Endothelial cell of umbilical vein (primary cell): ENCODE measurements at regions not wholly inside any gene's neighbourhood (a gene's known extent, or its start where the extent isn't known, plus 50 kb on each side); places are given as distances from the start of the nearest gene placed in this dataset.

Source experiments
- BruUV-seq: library from RNA; stranded (reverse); fragments of 400-500 nt; replicated peaks from 2 replicates; lab custom pipeline; 2021; lab: Mats Ljungman, UMichigan
- CTCF ChIA-PET: fragments of 300-600, 350-600 bp; sonication (Branson Sonifier 250); formaldehyde crosslinking; loops from one replicate; lab custom pipeline; 2021; ENCODE audit warnings: antibody characterized with exemption, inconsistent platforms; lab: Charles Lee
- POLR2A ChIA-PET: fragments of 300-600, 350-600 bp; sonication (Branson Sonifier 250); formaldehyde crosslinking; loops from one replicate; lab custom pipeline; 2021; ENCODE audit warnings: antibody characterized with exemption, inconsistent platforms; lab: Charles Lee
- DNase-seq: peaks from one replicate; pipeline ENCODE4 v3.0.0-alpha.2; 2011; ENCODE audit warnings: low read depth, low spot score
- FAIRE-seq: peaks from 2 replicates; lab custom pipeline; 2011; peaks lifted over from hg19 to GRCh38; lab: Jason Lieb, UNC
- H2AFZ ChIP-seq: 2 replicates; pipeline ENCODE4 v1.6.0; 2012; ENCODE audit warnings: low read depth, low read length, control low read depth, inconsistent platforms
- H3K27ac ChIP-seq: 2 replicates; pipeline ENCODE4 v1.5.1; 2011; ENCODE audit warnings: low read depth, mild to moderate bottlenecking, control low read depth, low read length, moderate library complexity; ENCODE audit not compliant: insufficient read depth
- H3K27me3 ChIP-seq, 2 experiments: 2 replicates each; pipeline versions ENCODE4 v1.6.0 to v1.6.1; 2011; ENCODE audit warnings: low read length in 2 of 2, mixed read lengths in 1 of 2; ENCODE audit not compliant: control insufficient read depth in 2 of 2, insufficient read depth in 2 of 2
- H3K36me3 ChIP-seq, 2 experiments: 2 replicates in 1 of 2; 3 replicates in 1 of 2; pipeline ENCODE4 v1.5.1; 2011; ENCODE audit warnings: low read length in 2 of 2, mild to moderate bottlenecking in 1 of 2, moderate library complexity in 1 of 2; ENCODE audit not compliant: control insufficient read depth in 2 of 2, insufficient read depth in 2 of 2; ENCODE audit errors: extremely low read depth in 1 of 2
- H3K4me1 ChIP-seq: 3 replicates; pipeline ENCODE4 v1.5.1; 2011; ENCODE audit warnings: mild to moderate bottlenecking, low read length; ENCODE audit not compliant: control insufficient read depth, insufficient read depth; ENCODE audit errors: extremely low read depth
- H3K4me2 ChIP-seq: 2 replicates; pipeline ENCODE4 v1.6.1; 2011; ENCODE audit warnings: low read length, control low read depth, mixed read lengths; ENCODE audit not compliant: insufficient read depth
- H3K4me3 ChIP-seq, 3 experiments: fragments of 200-600 bp in 1 of 3; sonication (generic), shearing (Covaris generic) in 1 of 3; replicated peaks in 1 of 3; 2 replicates each; pipeline ENCODE4 v1.5.1; 2011 to 2016; ENCODE audit warnings: control low read depth in 3 of 3, low read length in 3 of 3, mild to moderate bottlenecking in 2 of 3, inconsistent platforms in 1 of 3, low read depth in 1 of 3, moderate library complexity in 1 of 3; ENCODE audit not compliant: insufficient read depth in 1 of 3
- H3K79me2 ChIP-seq: 2 replicates; pipeline ENCODE4 v1.6.0; 2012; ENCODE audit warnings: low read length, inconsistent platforms; ENCODE audit not compliant: control insufficient read depth, insufficient read depth
- H3K9ac ChIP-seq: replicated peaks from 2 replicates; pipeline ENCODE3; 2011; ENCODE audit warnings: low read length, control low read depth; ENCODE audit not compliant: insufficient read depth; ENCODE audit errors: extremely low read depth
- H3K9me1 ChIP-seq: replicated peaks from 3 replicates; pipeline ENCODE4 v1.6.0; 2011; ENCODE audit warnings: mild to moderate bottlenecking, low read length; ENCODE audit not compliant: control insufficient read depth, insufficient read depth; ENCODE audit errors: extremely low read depth
- H3K9me3 ChIP-seq: replicated peaks from 2 replicates; pipeline ENCODE4 v1.5.1; 2012; ENCODE audit warnings: low read length, inconsistent platforms; ENCODE audit not compliant: control insufficient read depth, insufficient read depth
- H4K20me1 ChIP-seq: replicated peaks from 2 replicates; pipeline ENCODE3; 2011; ENCODE audit warnings: mild to moderate bottlenecking, low read length; ENCODE audit not compliant: control insufficient read depth, insufficient read depth; ENCODE audit errors: extremely low read depth
- EZH2 ChIP-seq: IDR thresholded peaks from 2 replicates; pipeline ENCODE4 v1.6.1; 2012; ENCODE audit warnings: borderline replicate concordance, low read depth, mild to moderate bottlenecking, moderate library complexity, low read length, inconsistent platforms; ENCODE audit not compliant: severe bottlenecking
- FOS ChIP-seq: IDR thresholded peaks from 2 replicates; pipeline ENCODE4 v1.6.1; 2011; ENCODE audit warnings: mild to moderate bottlenecking, low read length, moderate library complexity, borderline replicate concordance; ENCODE audit not compliant: insufficient read depth
- GATA2 ChIP-seq: IDR thresholded peaks from 2 replicates; pipeline ENCODE4 v1.7.0; 2011; ENCODE audit warnings: low read depth, mild to moderate bottlenecking, moderate library complexity, mixed read lengths, low read length; ENCODE audit not compliant: insufficient read length, insufficient read depth
- JUN ChIP-seq: IDR thresholded peaks from 2 replicates; pipeline ENCODE4 v1.6.1; 2011; ENCODE audit warnings: borderline replicate concordance, low read depth; ENCODE audit not compliant: insufficient read length, insufficient read depth
- MYC ChIP-seq: IDR thresholded peaks from one replicate; pipeline ENCODE4 v1.6.1; 2011; ENCODE audit warnings: mild to moderate bottlenecking, low read depth, low read length
- POLR2A ChIP-seq: IDR thresholded peaks from 2 replicates; pipeline ENCODE4 v1.6.1; 2012; ENCODE audit warnings: low read depth, mild to moderate bottlenecking, control low read depth, low read length
- POLR2AphosphoS5 ChIP-seq: IDR thresholded peaks from 2 replicates; pipeline ENCODE4 v1.6.1; 2012; ENCODE audit warnings: low read depth, mild to moderate bottlenecking, control low read depth, low read length, moderate library complexity; ENCODE audit not compliant: insufficient read depth
- dilution Hi-C: fragments of 300-500 bp; cut with MboI; formaldehyde crosslinking; loops from one replicate; pipeline ENCODE4 v1.15.0; 2019; ENCODE audit warnings: low sequenced_read_pairs; ENCODE audit not compliant: extremely low pct_ligation_motif_present
- intact Hi-C: fragments of 100-400 bp; cut with micrococcal nuclease; formaldehyde crosslinking; loops from one replicate; pipeline ENCODE4 v1.10.0; 2022
- TF ChIP-seq, protein P1 (sequence below), 2 donors: IDR thresholded peaks; 1 replicate in 1 of 2; 2 replicates in 1 of 2; pipeline ENCODE4 v1.5.1; 2011; ENCODE audit warnings: low read length in 2 of 2, mild to moderate bottlenecking in 2 of 2, moderate library complexity in 2 of 2, control low read depth in 1 of 2, inconsistent platforms in 1 of 2, low read depth in 1 of 2; ENCODE audit not compliant: insufficient read depth in 1 of 2; ENCODE audit errors: extremely low read depth in 1 of 2
- TF ChIP-seq, protein P2 (sequence below): IDR thresholded peaks from 2 replicates; pipeline ENCODE4 v1.6.1; 2011; ENCODE audit not compliant: insufficient read depth, insufficient read length

DNA sequence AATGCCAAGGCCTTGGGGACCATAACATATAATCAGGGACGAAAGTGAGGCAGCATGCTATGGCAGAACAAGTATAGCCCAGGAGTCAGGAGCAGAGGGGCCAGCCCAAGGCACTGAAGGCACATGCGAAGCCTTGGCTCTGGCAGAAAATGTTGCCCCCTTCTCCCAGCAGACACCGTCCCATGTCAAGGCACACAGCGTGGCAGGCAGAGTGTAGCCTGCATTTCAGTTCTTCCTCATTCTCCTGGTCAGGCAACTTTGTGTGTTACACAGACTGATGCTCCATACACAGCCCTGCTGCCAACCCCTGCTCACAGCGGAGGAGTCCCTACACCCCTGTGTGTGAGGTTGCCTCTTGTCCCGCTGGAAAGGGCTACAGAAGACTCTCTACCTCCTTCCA, 480.8 kb downstream of the BCL11A start:
- intact Hi-C loops (no loop called here), dilution Hi-C loops (no loop called here)
- no peaks in the 10 kb centered on the region for H3K79me2 ChIP-seq
- CTCF ChIA-PET: no interaction called here
- H3K27ac ChIP-seq: no peak overlapping the region
- TF ChIP-seq POLR2AphosphoS5 (no peak), FOS (no peak), GATA2 (no peak), POLR2A (no peak), JUN (no peak), EZH2 (no peak), MYC (no peak)
- TF ChIP-seq, protein P1, sequence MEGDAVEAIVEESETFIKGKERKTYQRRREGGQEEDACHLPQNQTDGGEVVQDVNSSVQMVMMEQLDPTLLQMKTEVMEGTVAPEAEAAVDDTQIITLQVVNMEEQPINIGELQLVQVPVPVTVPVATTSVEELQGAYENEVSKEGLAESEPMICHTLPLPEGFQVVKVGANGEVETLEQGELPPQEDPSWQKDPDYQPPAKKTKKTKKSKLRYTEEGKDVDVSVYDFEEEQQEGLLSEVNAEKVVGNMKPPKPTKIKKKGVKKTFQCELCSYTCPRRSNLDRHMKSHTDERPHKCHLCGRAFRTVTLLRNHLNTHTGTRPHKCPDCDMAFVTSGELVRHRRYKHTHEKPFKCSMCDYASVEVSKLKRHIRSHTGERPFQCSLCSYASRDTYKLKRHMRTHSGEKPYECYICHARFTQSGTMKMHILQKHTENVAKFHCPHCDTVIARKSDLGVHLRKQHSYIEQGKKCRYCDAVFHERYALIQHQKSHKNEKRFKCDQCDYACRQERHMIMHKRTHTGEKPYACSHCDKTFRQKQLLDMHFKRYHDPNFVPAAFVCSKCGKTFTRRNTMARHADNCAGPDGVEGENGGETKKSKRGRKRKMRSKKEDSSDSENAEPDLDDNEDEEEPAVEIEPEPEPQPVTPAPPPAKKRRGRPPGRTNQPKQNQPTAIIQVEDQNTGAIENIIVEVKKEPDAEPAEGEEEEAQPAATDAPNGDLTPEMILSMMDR (IDR thresholded peaks at IDR 0.05; ENCODE audit: extremely low read depth in 1 of 2, insufficient read depth in 1 of 2, low read depth in 1 of 2, low read length in 2 of 2): no peak
- TF ChIP-seq, protein P2, sequence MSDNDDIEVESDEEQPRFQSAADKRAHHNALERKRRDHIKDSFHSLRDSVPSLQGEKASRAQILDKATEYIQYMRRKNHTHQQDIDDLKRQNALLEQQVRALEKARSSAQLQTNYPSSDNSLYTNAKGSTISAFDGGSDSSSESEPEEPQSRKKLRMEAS: no peak
- no peak overlapping the region for H3K4me2 ChIP-seq
- H3K27me3 ChIP-seq: no peaks in the 10 kb centered on the region
- H3K9ac ChIP-seq: no peak overlapping the region
- BruUV-seq: no TSS peak
- FAIRE-seq (no peak), DNase-seq (no peak)
- POLR2A ChIA-PET: no interaction called here
- H3K4me1 ChIP-seq: no peaks in the 10 kb centered on the region
- no peak overlapping the region for H3K4me3 ChIP-seq
- H2AFZ ChIP-seq: no peak overlapping the region
- H3K36me3 ChIP-seq: no peaks in the 10 kb centered on the region
- H3K9me3 ChIP-seq: peaks cover 6% of the 10 kb centered on the region
- no peaks in the 10 kb centered on the region for H3K9me1 ChIP-seq
- no peaks in the 10 kb centered on the region for H4K20me1 ChIP-seq
